ELR (cell line): ENCODE measurements at regions not wholly inside any gene's neighbourhood (a gene's known extent, or its start where the extent isn't known, plus 50 kb on each side); places are given as distances from the start of the nearest gene placed in this dataset.

ENCODE experiments used
- DNase-seq: peaks from one replicate; pipeline ENCODE4 v3.0.0-alpha.2; 2015; ENCODE audit warnings: low read depth

- DNase-seq = no peak
Measured at GRCh38 chr5:24376210-24376609, 268.6 kb downstream of the CDH10 start.

DNA sequence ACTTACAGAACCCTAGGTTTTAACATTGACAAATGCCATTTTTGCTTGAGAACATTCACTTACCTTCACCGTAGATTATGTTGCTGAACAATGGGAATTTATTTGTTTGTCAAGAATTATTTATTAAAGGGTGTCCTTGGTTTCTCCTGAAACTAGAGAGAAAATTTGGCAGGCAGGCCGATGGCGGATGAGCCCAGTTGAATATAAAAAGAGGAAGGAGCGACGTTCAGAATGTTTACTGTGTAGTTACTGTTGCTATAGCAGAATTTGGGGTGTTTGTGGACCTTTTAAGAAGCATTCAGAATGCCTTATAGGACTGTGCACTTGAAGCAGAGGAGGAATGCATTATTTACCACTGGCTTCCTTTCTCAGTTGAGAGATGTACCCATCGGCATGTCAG, 268.2 kb downstream of the CDH10 start:
- no peak for DNase-seq

DNA sequence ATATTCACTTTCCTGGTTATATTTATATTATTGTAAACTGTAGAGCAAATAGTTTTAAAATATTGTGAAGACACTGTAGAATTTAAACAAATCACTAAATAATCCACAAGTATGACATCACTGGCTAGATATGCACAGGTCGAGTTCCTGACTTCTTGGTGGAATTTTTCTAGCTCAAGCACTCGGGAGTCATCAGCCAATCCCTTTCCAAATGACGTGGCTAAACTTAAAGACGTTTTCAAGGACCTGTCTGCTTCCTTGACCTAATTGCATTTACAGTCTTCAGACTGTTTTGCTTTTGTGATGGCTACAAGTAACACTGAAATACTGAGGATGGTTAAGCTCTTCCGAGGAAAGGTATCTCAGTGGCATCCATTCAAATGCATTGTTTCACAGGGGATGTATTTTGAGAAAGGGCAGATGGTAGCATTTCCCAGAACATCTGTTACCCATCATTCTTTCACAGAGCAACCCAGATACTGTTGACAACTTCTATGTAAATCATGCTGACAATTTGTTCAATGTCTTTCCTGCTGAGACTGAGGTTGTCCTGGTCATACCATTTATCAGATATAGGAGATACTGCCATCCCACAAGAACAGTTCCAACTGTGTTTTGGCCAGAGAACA, 262.8 kb downstream of the CDH10 start:
- no peak for DNase-seq

- DNase-seq = no peak
Measured at GRCh38 chr5:24385070-24385469, 259.7 kb downstream of the CDH10 start.

GRCh38 chr5:24385617-24386016, 259.2 kb downstream of the CDH10 start:
- no peak for DNase-seq

DNA sequence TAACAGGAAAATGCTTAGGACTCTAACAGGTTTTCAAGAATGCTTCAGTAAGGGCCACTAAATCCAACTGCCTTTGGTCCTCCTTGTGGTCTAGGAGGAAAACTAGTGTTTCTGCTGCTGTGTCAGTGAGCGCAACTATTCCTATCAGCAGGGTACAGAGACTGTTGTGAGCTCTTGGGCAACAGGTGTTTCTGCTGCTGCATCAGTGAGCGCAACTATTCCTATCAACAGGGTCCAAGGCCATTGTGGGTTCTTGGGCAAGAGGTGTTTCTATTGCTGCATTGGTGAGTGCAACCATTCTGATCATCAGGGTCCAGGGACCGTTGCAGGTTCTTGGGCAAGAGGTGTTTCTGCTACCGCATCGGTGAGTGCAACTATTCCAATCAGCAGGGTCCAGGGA, 256.3 kb downstream of the CDH10 start:
- no peak for DNase-seq

GRCh38 chr5:24389968-24390367, 254.8 kb downstream of the CDH10 start:
- DNase-seq = no peak

GRCh38 chr5:24391816-24392215, 253.0 kb downstream of the CDH10 start:
- no peak for DNase-seq

DNA sequence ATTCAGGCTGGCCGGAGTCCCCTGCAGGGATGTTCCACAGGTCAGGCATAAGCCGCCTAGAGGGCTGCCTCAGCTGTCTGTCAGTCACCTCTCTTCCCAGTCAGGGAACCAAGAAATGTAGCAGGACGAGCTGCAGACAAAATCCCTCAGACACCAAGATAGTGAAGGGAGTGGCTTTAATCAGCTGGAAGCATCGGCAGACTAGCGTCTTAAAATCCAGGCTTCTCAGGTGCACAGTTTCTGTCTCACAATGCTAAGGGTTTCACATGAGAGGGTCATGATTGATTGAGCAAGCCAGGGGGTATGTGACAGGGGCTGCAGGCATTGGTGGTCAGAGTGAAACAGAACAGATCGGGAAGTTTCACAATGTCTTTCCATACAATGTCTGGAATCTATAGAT, 247.2 kb downstream of the CDH10 start:
- no peak for DNase-seq

- no peak for DNase-seq
Measured at GRCh38 chr5:24401773-24402172, 243.0 kb downstream of the CDH10 start.

- no peak for DNase-seq
Measured at GRCh38 chr5:24407466-24407865, 237.3 kb downstream of the CDH10 start.

- no peak for DNase-seq
Measured at GRCh38 chr5:24428345-24428744, 216.4 kb downstream of the CDH10 start.

GRCh38 chr5:24433555-24433954, 211.2 kb downstream of the CDH10 start:
- DNase-seq = no peak
